Esophagus muscularis mucosa (tissue), 4 donors: ENCODE measurements at regions not wholly inside any gene's neighbourhood (a gene's known extent, or its start where the extent isn't known, plus 50 kb on each side); places are given as distances from the start of the nearest gene placed in this dataset.

Source experiments
- DNase-seq: peaks from one replicate; pipeline ENCODE4 v3.0.0-alpha.2; 2017; ENCODE audit errors: extremely low spot score
- H3K27ac ChIP-seq, 4 donors: fragments of 200-600 bp; sonication (generic); replicated peaks in 1 of 4; 1 replicate in 3 of 4; 2 replicates in 1 of 4; pipeline ENCODE4 v1.5.1; 2016 to 2019; ENCODE audit warnings: mild to moderate bottlenecking in 1 of 4
- H3K27me3 ChIP-seq, 4 donors: fragments of 200-600 bp; sonication (generic); one replicate each; pipeline versions ENCODE4 v1.5.1 to v1.6.0; 2016 to 2019
- H3K36me3 ChIP-seq, 4 donors: fragments of 200-600 bp; sonication (generic); one replicate each; pipeline ENCODE4 v1.5.1; 2016 to 2019
- H3K4me1 ChIP-seq, 4 donors: fragments of 200-600 bp; sonication (generic); one replicate each; pipeline ENCODE4 v1.5.1; 2016 to 2019
- H3K4me3 ChIP-seq, 4 donors: fragments of 200-600 bp; sonication (generic); 1 replicate in 2 of 4; 2 replicates in 2 of 4; pipeline ENCODE4 v1.5.1; 2016 to 2019; ENCODE audit warnings: mild to moderate bottlenecking in 4 of 4, moderate library complexity in 1 of 4
- H3K9me3 ChIP-seq, 4 donors: fragments of 200-600 bp; sonication (generic); 1 replicate in 3 of 4; 2 replicates in 1 of 4; pipeline ENCODE4 v1.5.1; 2016 to 2019
- EP300 ChIP-seq: sonication (generic); formaldehyde crosslinking; IDR thresholded peaks from one replicate; pipeline ENCODE4 v1.6.1; 2017; ENCODE audit warnings: antibody characterized with exemption
- POLR2A ChIP-seq: fragments of 450-650 bp; IDR thresholded peaks from one replicate; pipeline ENCODE4 v1.6.1; 2017; ENCODE audit warnings: antibody characterized with exemption, moderate library complexity, mild to moderate bottlenecking, low read depth
- POLR2AphosphoS5 ChIP-seq, 2 donors: sonication (generic); formaldehyde crosslinking; IDR thresholded peaks; one replicate each; pipeline ENCODE4 v1.6.1; 2017; ENCODE audit warnings: antibody characterized with exemption in 2 of 2
- WGBS: methylation state at CpG from one replicate; pipeline ENCODE4 v1.1.5; 2018; 5-methylcytosine and 5-hydroxymethylcytosine counted together
- intact Hi-C: fragments of 100-400 bp; cut with DNase I; formaldehyde crosslinking; loops from one replicate; pipeline ENCODE4 v1.15.1; 2023
- TF ChIP-seq, protein P1 (sequence below), 3 experiments: fragments of 200-600 bp in 2 of 3; fragments of 450-650 bp in 1 of 3; sonication (generic) in 2 of 3; IDR thresholded peaks; one replicate each; pipeline ENCODE4 v1.5.1; 2017 to 2019; ENCODE audit warnings: antibody characterized with exemption in 3 of 3, mild to moderate bottlenecking in 2 of 3, moderate library complexity in 1 of 3

DNA sequence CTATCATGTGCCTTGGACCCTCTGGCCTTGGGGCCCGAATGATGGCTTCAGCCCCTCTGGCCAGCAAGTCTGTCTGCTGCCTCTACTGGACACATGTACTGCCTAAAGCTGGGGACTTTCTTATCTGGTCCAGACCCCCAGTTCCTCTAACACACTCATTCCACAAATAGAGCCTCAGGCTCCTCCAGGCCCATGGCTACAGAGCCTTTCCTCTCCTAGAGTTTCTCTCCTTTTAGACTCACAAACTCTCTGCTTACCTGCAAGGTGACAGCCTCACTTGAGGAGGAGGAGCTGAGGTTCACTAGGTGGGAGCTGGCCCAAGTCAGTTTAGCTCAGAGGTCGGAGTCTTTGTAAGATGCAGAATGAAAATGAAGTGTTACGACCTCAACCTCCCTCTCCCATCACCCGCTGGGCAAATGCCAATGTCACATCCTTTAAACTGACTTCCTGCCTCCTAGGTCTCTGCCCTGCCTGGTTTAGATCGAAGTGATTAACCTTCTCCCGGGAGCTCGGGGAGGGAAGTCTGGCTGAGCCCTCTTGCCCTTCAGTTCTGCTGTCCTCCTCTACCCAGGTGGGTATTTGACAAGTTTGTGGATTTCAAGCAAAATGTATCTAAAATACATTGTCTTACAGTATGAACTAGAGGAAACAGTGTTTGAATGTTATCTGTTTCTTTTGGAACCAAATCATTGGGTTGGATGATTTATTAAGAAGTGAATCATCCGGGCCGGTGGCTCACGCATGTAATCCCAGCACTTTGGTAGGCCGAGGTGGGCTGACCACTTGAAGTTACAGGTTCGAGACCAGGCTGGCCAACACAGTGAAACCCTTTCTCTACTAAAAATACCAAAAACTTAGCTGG, 71.9 kb upstream of the TNS3 start:
- intact Hi-C loops: no loop called here
- Histone ChIP-seq H3K4me3 (no peak overlapping the region), H3K4me1 (peaks cover 8 to 19% (median 14%) of the 10 kb centered on the region in 4 donors), H3K9me3 (no peaks in the 10 kb centered on the region), H3K27ac (no peak overlapping the region), H3K36me3 (no peaks in the 10 kb centered on the region), H3K27me3 (no peaks in the 10 kb centered on the region)
- TF ChIP-seq POLR2AphosphoS5 (IDR thresholded peaks at IDR 0.05) (no peak), POLR2A (no peak)
- DNase-seq: no peak
- WGBS: 64% methylated on average over 12 of the region's 12 CpGs

DNA sequence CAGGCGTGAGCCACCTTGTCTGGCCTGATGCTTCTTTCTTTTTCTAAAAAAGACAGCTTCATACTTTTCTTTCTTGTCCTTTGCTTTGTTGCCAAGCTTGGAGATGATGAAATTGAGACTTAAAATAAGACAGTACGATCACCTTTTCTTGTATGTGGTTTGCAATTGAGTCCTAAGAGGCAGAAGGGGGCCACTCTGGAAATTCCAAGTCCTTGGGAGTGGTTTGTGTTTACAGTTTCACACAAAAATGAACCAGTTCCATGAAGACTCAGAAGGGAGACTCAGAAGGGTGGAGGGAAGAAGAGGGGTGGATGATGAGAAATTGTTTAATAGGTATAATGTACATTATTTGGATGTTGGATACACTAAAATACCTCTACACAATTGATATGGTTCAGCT, 70.7 kb upstream of the TNS3 start:
- peaks cover 8 to 19% (median 14%) of the 10 kb centered on the region in 4 donors for H3K4me1 ChIP-seq
- intact Hi-C loops: no loop called here
- no peak overlapping the region for H3K27ac ChIP-seq
- no peaks in the 10 kb centered on the region for H3K36me3 ChIP-seq
- no peaks in the 10 kb centered on the region for H3K9me3 ChIP-seq
- H3K4me3 ChIP-seq: no peak overlapping the region
- H3K27me3 ChIP-seq: no peaks in the 10 kb centered on the region
- 98% methylated on average over 2 of the region's 2 CpGs for WGBS
- DNase-seq: no peak
- no peak for TF ChIP-seq POLR2AphosphoS5 (IDR thresholded peaks at IDR 0.05)
- no peak for TF ChIP-seq EP300
- no peak for TF ChIP-seq POLR2A
- TF ChIP-seq, protein P1, sequence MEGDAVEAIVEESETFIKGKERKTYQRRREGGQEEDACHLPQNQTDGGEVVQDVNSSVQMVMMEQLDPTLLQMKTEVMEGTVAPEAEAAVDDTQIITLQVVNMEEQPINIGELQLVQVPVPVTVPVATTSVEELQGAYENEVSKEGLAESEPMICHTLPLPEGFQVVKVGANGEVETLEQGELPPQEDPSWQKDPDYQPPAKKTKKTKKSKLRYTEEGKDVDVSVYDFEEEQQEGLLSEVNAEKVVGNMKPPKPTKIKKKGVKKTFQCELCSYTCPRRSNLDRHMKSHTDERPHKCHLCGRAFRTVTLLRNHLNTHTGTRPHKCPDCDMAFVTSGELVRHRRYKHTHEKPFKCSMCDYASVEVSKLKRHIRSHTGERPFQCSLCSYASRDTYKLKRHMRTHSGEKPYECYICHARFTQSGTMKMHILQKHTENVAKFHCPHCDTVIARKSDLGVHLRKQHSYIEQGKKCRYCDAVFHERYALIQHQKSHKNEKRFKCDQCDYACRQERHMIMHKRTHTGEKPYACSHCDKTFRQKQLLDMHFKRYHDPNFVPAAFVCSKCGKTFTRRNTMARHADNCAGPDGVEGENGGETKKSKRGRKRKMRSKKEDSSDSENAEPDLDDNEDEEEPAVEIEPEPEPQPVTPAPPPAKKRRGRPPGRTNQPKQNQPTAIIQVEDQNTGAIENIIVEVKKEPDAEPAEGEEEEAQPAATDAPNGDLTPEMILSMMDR (IDR thresholded peaks at IDR 0.05): no peak

DNA sequence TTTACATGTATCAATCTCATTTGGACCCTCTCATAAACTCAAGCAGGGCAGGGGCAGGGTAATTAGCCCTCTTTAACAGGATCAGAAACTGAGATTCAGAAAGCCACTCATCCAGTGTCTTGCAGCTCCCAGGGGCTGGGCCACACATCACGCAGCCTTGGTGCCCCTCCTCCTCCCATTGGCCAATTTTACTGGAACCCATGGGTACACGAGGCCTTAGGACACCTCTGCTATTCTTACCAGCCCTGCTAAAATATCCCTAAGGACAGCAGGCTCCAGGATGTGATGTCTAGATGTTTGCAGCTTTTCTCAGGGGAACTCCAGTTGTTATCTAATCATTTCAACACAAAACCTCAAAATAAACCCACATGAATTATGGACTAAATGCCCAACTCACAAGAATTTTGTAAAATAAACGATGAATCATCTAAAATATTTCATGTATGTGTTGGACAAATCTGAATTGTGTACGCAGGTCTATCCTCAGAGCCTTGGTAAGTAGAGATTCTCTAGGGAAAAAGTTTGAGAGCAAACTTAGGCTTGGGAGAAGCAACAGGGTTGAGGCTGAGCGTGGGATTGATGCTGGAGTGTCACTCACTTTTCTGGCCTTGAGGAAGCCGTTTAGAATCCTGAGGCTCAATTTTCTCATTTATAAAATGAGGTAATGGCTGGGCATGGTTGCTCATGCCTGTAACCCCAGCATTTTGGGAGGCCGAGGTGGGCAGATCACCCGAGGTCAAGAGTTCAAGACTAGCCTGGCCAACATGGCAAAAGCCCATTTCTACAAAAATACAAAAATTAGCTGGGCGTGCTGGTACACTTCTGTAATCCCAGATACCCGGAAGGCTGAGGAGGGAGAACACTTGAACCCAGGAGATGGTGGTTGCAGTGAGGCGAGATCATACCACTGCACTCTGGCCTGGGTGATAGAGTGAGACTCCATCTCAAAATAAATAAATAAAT, 69.7 kb upstream of the TNS3 start:
- H3K4me3 ChIP-seq: no peak overlapping the region
- intact Hi-C loops: no loop called here
- TF ChIP-seq, protein P1 (IDR thresholded peaks at IDR 0.05): no peak
- TF ChIP-seq POLR2A (no peak), EP300 (no peak), POLR2AphosphoS5 (IDR thresholded peaks at IDR 0.05) (no peak)
- peak overlapping the region in 3 of 4 donors; percentile 3 to 58 (median 34) for H3K27ac ChIP-seq
- H3K36me3 ChIP-seq: no peaks in the 10 kb centered on the region
- peaks cover 8 to 19% (median 14%) of the 10 kb centered on the region in 4 donors for H3K4me1 ChIP-seq
- WGBS: 65% methylated on average over 11 of the region's 11 CpGs
- DNase-seq: no peak
- H3K9me3 ChIP-seq: no peaks in the 10 kb centered on the region
- no peaks in the 10 kb centered on the region for H3K27me3 ChIP-seq

DNA sequence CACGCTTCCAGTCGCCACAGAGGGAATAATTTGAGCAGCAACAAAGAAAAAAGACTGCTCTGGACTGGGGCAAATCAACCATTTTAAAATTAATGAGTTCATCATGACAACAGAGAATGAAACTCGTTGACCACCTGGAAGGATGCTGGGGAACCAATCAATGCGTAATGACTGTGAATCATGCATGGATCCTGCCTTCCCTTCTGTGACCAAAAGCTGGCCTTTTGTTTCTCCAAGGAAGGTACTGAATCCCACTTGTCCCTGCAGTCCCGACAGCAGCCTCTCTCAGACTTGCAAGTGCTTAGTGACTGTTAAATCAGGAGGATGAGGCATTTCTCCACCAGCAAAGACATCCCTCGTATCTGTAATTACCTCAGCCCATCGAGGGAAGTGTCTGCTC, 68.0 kb upstream of the TNS3 start:
- intact Hi-C loops: no loop called here
- Histone ChIP-seq H3K4me3 (no peak overlapping the region), H3K27ac (no peak overlapping the region), H3K27me3 (no peaks in the 10 kb centered on the region), H3K36me3 (no peaks in the 10 kb centered on the region), H3K4me1 (peaks cover 8 to 19% (median 14%) of the 10 kb centered on the region in 4 donors), H3K9me3 (no peaks in the 10 kb centered on the region)
- no peak for DNase-seq
- WGBS: 91% methylated on average over 7 of the region's 7 CpGs
- TF ChIP-seq POLR2AphosphoS5 (IDR thresholded peaks at IDR 0.05): no peak
- TF ChIP-seq, protein P1 (IDR thresholded peaks at IDR 0.05): no peak
- TF ChIP-seq POLR2A: no peak
- no peak for TF ChIP-seq EP300
